NB4 (cell line): ENCODE measurements at regions not wholly inside any gene's neighbourhood (a gene's known extent, or its start where the extent isn't known, plus 50 kb on each side); places are given as distances from the start of the nearest gene placed in this dataset.

Experiments used
- DNase-seq: peaks from one replicate; pipeline ENCODE4 v3.0.0; 2010; ENCODE audit warnings: low read depth
- H3K4me3 ChIP-seq: one replicate; pipeline ENCODE4 v1.5.1; 2011; ENCODE audit warnings: mild to moderate bottlenecking, low read depth, low read length, moderate library complexity
- MAX ChIP-seq: IDR thresholded peaks from 2 replicates; pipeline ENCODE4 v1.6.1; 2011; ENCODE audit warnings: low read depth, low read length
- MYC ChIP-seq: IDR thresholded peaks from 2 replicates; pipeline ENCODE4 v1.6.1; 2011; ENCODE audit warnings: low read depth, low read length
- POLR2A ChIP-seq: IDR thresholded peaks from 2 replicates; pipeline ENCODE4 v1.6.1; 2011; ENCODE audit warnings: mild to moderate bottlenecking; ENCODE audit not compliant: insufficient read length; ENCODE audit errors: extremely low read depth
- TF ChIP-seq, protein P1 (sequence below): IDR thresholded peaks from one replicate; pipeline ENCODE4 v1.5.1; 2012; ENCODE audit warnings: low read depth, low read length

GRCh38 chr6:120498711-120499110, 835.6 kb downstream of the TBC1D32 start:
- DNase-seq = no peak
- no peak overlapping the region for H3K4me3 ChIP-seq
- TF ChIP-seq POLR2A = no peak
- TF ChIP-seq, protein P1, sequence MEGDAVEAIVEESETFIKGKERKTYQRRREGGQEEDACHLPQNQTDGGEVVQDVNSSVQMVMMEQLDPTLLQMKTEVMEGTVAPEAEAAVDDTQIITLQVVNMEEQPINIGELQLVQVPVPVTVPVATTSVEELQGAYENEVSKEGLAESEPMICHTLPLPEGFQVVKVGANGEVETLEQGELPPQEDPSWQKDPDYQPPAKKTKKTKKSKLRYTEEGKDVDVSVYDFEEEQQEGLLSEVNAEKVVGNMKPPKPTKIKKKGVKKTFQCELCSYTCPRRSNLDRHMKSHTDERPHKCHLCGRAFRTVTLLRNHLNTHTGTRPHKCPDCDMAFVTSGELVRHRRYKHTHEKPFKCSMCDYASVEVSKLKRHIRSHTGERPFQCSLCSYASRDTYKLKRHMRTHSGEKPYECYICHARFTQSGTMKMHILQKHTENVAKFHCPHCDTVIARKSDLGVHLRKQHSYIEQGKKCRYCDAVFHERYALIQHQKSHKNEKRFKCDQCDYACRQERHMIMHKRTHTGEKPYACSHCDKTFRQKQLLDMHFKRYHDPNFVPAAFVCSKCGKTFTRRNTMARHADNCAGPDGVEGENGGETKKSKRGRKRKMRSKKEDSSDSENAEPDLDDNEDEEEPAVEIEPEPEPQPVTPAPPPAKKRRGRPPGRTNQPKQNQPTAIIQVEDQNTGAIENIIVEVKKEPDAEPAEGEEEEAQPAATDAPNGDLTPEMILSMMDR = no peak
- no peak for TF ChIP-seq MYC
- TF ChIP-seq MAX = no peak

- no peak overlapping the region for H3K4me3 ChIP-seq
- no peak for TF ChIP-seq MAX
- no peak for TF ChIP-seq MYC
- no peak for DNase-seq
These were observed 837.6 kb downstream of the TBC1D32 start for GRCh38 chr6:120496661-120497060.

DNA sequence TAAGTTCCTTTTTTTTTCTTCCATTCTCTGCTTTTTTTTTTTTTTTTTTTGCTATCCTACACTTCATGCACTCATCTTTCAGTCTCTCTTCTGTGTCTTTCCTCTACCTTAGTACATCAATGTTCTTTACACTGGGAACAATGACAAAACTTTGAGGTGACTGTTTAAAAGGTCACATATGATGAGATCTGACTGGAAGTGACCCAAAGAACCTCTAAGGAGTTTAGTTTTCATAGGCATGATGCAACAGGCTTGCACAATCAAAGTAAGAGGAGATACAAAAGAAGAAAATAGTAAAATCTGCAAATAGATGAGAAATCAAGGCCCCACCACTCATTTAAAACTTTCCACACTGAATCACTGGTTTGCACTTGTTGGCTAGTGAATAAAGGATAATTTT, 840.8 kb downstream of the TBC1D32 start:
- no peak for TF ChIP-seq MYC
- no peak for TF ChIP-seq POLR2A
- no peak for TF ChIP-seq MAX
- no peak for DNase-seq

GRCh38 chr6:120489941-120490340, 844.3 kb downstream of the TBC1D32 start:
- no peak for DNase-seq
- TF ChIP-seq MAX = no peak
- TF ChIP-seq MYC = no peak
- TF ChIP-seq, protein P1 = no peak
- no peak for TF ChIP-seq POLR2A
- no peak overlapping the region for H3K4me3 ChIP-seq

More for the DNA sequence above, 840.8 kb downstream of the TBC1D32 start:
- no peak overlapping the region for H3K4me3 ChIP-seq

- TF ChIP-seq MAX = no peak
- TF ChIP-seq MYC = no peak
- no peak for TF ChIP-seq POLR2A
- TF ChIP-seq, protein P1 = no peak
- no peak overlapping the region for H3K4me3 ChIP-seq
- no peak for DNase-seq
These were observed 850.1 kb downstream of the TBC1D32 start for GRCh38 chr6:120484146-120484545.

- TF ChIP-seq MYC (no peak), POLR2A (no peak), MAX (no peak)
- TF ChIP-seq, protein P1 = no peak
- DNase-seq = no peak
- H3K4me3 ChIP-seq = no peak overlapping the region
These were observed 855.6 kb downstream of the TBC1D32 start for GRCh38 chr6:120478650-120479049.

- H3K4me3 ChIP-seq = no peak overlapping the region
- TF ChIP-seq POLR2A (no peak), MYC (no peak), MAX (no peak)
- TF ChIP-seq, protein P1 = no peak
These were observed 860.5 kb downstream of the TBC1D32 start for GRCh38 chr6:120473804-120474203.

More at GRCh38 chr6:120473804-120474203, 860.5 kb downstream of the TBC1D32 start:
- no peak for DNase-seq
